ENCODE measurements at regions not wholly inside any gene's neighbourhood (a gene's known extent, or its start where the extent isn't known, plus 50 kb on each side); places are given as distances from the start of the nearest gene placed in this dataset.

- DNase-seq: no peak
These were observed 51.1 kb upstream of the SNX2 start for GRCh38 chr5:122723606-122724352.
